B cell (primary cell): ENCODE measurements at regions not wholly inside any gene's neighbourhood (a gene's known extent, or its start where the extent isn't known, plus 50 kb on each side); places are given as distances from the start of the nearest gene placed in this dataset.

Source experiments
- EZH2 ChIP-seq: IDR thresholded peaks from 2 replicates; pipeline ENCODE4 v1.6.1; 2012; ENCODE audit warnings: borderline replicate concordance, low read depth, mild to moderate bottlenecking, moderate library complexity, low read length; ENCODE audit not compliant: insufficient read depth, poor library complexity, severe bottlenecking
- TF ChIP-seq, protein P1 (sequence below): fragments of 200-600 bp; IDR thresholded peaks from one replicate; pipeline ENCODE4 v1.8.0; 2022; ENCODE audit warnings: antibody characterized with exemption, mild to moderate bottlenecking

DNA sequence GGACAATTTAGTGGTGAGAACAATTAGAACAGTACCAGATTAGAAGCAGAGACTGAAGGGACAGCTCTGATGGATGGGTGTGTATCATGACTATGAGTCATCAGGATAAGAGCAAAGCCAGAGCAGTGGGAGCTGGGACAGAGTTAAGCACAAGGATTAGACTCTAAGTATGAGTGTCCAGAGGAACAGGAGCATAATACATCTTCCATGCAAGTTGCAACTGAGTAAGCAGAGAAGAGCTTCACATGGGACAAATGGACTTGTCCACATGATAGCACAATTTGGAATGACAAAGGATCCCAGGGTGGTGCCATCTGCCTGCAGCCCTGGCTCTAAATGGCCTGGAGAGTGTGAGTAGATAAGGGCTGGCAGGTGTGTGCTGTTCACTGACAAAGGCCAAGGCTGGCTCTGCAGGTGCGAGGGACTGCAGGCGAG is 226.4 kb upstream of the CAND1 start:
- TF ChIP-seq, protein P1, sequence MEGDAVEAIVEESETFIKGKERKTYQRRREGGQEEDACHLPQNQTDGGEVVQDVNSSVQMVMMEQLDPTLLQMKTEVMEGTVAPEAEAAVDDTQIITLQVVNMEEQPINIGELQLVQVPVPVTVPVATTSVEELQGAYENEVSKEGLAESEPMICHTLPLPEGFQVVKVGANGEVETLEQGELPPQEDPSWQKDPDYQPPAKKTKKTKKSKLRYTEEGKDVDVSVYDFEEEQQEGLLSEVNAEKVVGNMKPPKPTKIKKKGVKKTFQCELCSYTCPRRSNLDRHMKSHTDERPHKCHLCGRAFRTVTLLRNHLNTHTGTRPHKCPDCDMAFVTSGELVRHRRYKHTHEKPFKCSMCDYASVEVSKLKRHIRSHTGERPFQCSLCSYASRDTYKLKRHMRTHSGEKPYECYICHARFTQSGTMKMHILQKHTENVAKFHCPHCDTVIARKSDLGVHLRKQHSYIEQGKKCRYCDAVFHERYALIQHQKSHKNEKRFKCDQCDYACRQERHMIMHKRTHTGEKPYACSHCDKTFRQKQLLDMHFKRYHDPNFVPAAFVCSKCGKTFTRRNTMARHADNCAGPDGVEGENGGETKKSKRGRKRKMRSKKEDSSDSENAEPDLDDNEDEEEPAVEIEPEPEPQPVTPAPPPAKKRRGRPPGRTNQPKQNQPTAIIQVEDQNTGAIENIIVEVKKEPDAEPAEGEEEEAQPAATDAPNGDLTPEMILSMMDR = no peak
- TF ChIP-seq EZH2 = no peak
